HG02981 (cell line): ENCODE measurements at regions not wholly inside any gene's neighbourhood (a gene's known extent, or its start where the extent isn't known, plus 50 kb on each side); places are given as distances from the start of the nearest gene placed in this dataset.
"Not testable (repeated sequence)": the region's sequence is repeated elsewhere in the genome, so short reads cannot be mapped to it uniquely, and the experiment has no call there.

Source experiments
- ATAC-seq: cut with Tn5 transposase; IDR thresholded peaks from one replicate; pipeline ENCODE4 v1.9.1; 2021; ENCODE audit warnings: mild to moderate bottlenecking, moderate library complexity; ENCODE audit not compliant: unreplicated experiment

- no peak for ATAC-seq
Measured at GRCh38 chr1:222416001-222416791, 131.7 kb downstream of the HHIPL2 start.

GRCh38 chr1:222415441-222415840 lies 132.5 kb downstream of the HHIPL2 start:
- ATAC-seq: no peak

- ATAC-seq: no peak
Measured at GRCh38 chr1:222413991-222414549, 133.8 kb downstream of the HHIPL2 start.

- no peak for ATAC-seq
Measured at GRCh38 chr1:222413436-222413835, 134.5 kb downstream of the HHIPL2 start.

- peak; percentile 50 for ATAC-seq
Measured at GRCh38 chr1:222404710-222405109, 143.2 kb downstream of the HHIPL2 start.

- ATAC-seq: no peak
Measured at GRCh38 chr1:222399197-222399596, 148.7 kb downstream of the HHIPL2 start.

GRCh38 chr1:222394224-222394623 lies 153.7 kb downstream of the HHIPL2 start:
- ATAC-seq: no peak

- no peak for ATAC-seq
Measured at GRCh38 chr1:222392556-222392955, 155.3 kb downstream of the HHIPL2 start.

GRCh38 chr1:222390181-222390580 lies 157.7 kb downstream of the HHIPL2 start:
- no peak for ATAC-seq

- no peak for ATAC-seq
Measured at GRCh38 chr1:222387007-222387814, 160.7 kb downstream of the HHIPL2 start.

GRCh38 chr1:222385955-222386354 lies 161.9 kb downstream of the HHIPL2 start:
- no peak for ATAC-seq

GRCh38 chr1:222385262-222385661 lies 162.6 kb downstream of the HHIPL2 start:
- ATAC-seq: no peak

- no peak for ATAC-seq
Measured at GRCh38 chr1:222384531-222384930, 163.4 kb downstream of the HHIPL2 start.

GRCh38 chr1:222382171-222382570 lies 165.7 kb downstream of the HHIPL2 start:
- ATAC-seq: no peak

- no peak for ATAC-seq
Measured at GRCh38 chr1:222377428-222378088, 170.3 kb downstream of the HHIPL2 start.

GRCh38 chr1:222376791-222377190 lies 171.1 kb downstream of the HHIPL2 start:
- not testable (repeated sequence) for ATAC-seq

- no peak for ATAC-seq
Measured at GRCh38 chr1:222375701-222376100, 172.2 kb downstream of the HHIPL2 start.

GRCh38 chr1:222373831-222374602 lies 173.9 kb downstream of the HHIPL2 start:
- ATAC-seq: no peak

- peak; percentile 71 for ATAC-seq
Measured at GRCh38 chr1:222373216-222373615, 174.7 kb downstream of the HHIPL2 start.

GRCh38 chr1:222372221-222372620 lies 175.7 kb downstream of the HHIPL2 start:
- ATAC-seq: no peak
